IMR-90 (cell line): ENCODE measurements at regions not wholly inside any gene's neighbourhood (a gene's known extent, or its start where the extent isn't known, plus 50 kb on each side); places are given as distances from the start of the nearest gene placed in this dataset.
A peak's percentile ranks its signal among the peaks of the same experiment; 100 is the strongest.
"Not testable (repeated sequence)": the region's sequence is repeated elsewhere in the genome, so short reads cannot be mapped to it uniquely, and the experiment has no call there.

ENCODE experiments used
- ATAC-seq: fragments of 200-7000 bp; cut with Tn5 transposase; 2 replicates; pipeline ENCODE4 v1.9.1; 2020; ENCODE audit warnings: low read depth, mild to moderate bottlenecking, moderate library complexity
- BruUV-seq: library from RNA; stranded (reverse); fragments of 400-500 nt; replicated peaks from 2 replicates; lab custom pipeline; 2021; lab: Mats Ljungman, UMichigan
- CTCF ChIA-PET: fragments of 300-600 bp; formaldehyde crosslinking; extraction: SDS; loops from one replicate; lab custom pipeline; 2021; ENCODE audit warnings: antibody characterized with exemption; lab: Yijun Ruan, JAX
- POLR2A ChIA-PET: fragments of 300-600 bp; sonication (Branson Sonifier 250); formaldehyde crosslinking; loops from one replicate; lab custom pipeline; 2022; ENCODE audit warnings: antibody characterized with exemption; ENCODE audit not compliant: unreplicated experiment; lab: Charles Lee
- DNase-seq: peaks from one replicate; pipeline ENCODE4 v3.0.0; 2013
- H2AFZ ChIP-seq: replicated peaks from 2 replicates; pipeline ENCODE3; 2013; ENCODE audit warnings: low read length, mild to moderate bottlenecking; ENCODE audit not compliant: poor library complexity
- H2AK5ac ChIP-seq: 2 replicates; pipeline ENCODE4 v1.6.1; 2013; ENCODE audit warnings: low read depth, low read length, inconsistent platforms
- H2AK9ac ChIP-seq: replicated peaks from 2 replicates; pipeline ENCODE3; 2013; ENCODE audit warnings: mild to moderate bottlenecking, low read depth, low read length, moderate library complexity; ENCODE audit not compliant: poor library complexity
- H2BK120ac ChIP-seq: 2 replicates; pipeline ENCODE4 v1.6.1; 2013; ENCODE audit warnings: low read depth, low read length, inconsistent platforms
- H2BK15ac ChIP-seq: 3 replicates; pipeline ENCODE4 v1.6.1; 2013; ENCODE audit warnings: low read depth, low read length, inconsistent platforms
- H2BK20ac ChIP-seq: 2 replicates; pipeline ENCODE4 v1.6.1; 2013; ENCODE audit warnings: low read depth, mild to moderate bottlenecking, inconsistent platforms, low read length, moderate library complexity
- H2BK5ac ChIP-seq: 2 replicates; pipeline ENCODE4 v1.6.1; 2013; ENCODE audit warnings: mild to moderate bottlenecking, low read depth, low read length, inconsistent platforms; ENCODE audit not compliant: poor library complexity, severe bottlenecking
- H3K14ac ChIP-seq: replicated peaks from 2 replicates; pipeline ENCODE4 v1.6.1; 2013; ENCODE audit warnings: low read depth, low read length, inconsistent platforms
- H3K18ac ChIP-seq: 2 replicates; pipeline ENCODE4 v1.6.1; 2013; ENCODE audit warnings: low read depth, low read length, control low read depth
- H3K23ac ChIP-seq: 2 replicates; pipeline ENCODE4 v1.6.1; 2013; ENCODE audit warnings: low read depth, low read length, inconsistent platforms
- H3K27ac ChIP-seq: 2 replicates; pipeline ENCODE4 v1.5.1; 2013; ENCODE audit warnings: mild to moderate bottlenecking, control low read depth, low read length; ENCODE audit not compliant: insufficient read depth
- H3K27me3 ChIP-seq: 2 replicates; pipeline ENCODE4 v1.6.1; 2013; ENCODE audit warnings: low read length; ENCODE audit not compliant: control insufficient read depth, insufficient read depth
- H3K36me3 ChIP-seq: 2 replicates; pipeline ENCODE4 v1.6.1; 2013; ENCODE audit warnings: low read length, mixed read lengths; ENCODE audit not compliant: control insufficient read depth, insufficient read depth
- H3K4ac ChIP-seq: 2 replicates; pipeline ENCODE4 v1.6.1; 2013; ENCODE audit warnings: low read depth, low read length, inconsistent platforms
- H3K4me1 ChIP-seq: 2 replicates; pipeline ENCODE4 v1.6.1; 2013; ENCODE audit warnings: low read length, mixed read lengths; ENCODE audit not compliant: control insufficient read depth, insufficient read depth
- H3K4me2 ChIP-seq: 2 replicates; pipeline ENCODE4 v1.6.1; 2013; ENCODE audit warnings: low read depth, mild to moderate bottlenecking, control low read depth, low read length, moderate library complexity
- H3K4me3 ChIP-seq: 2 replicates; pipeline ENCODE4 v1.5.1; 2013; ENCODE audit warnings: low read depth, mild to moderate bottlenecking, control low read depth, low read length, moderate library complexity; ENCODE audit not compliant: insufficient read depth
- H3K56ac ChIP-seq: 2 replicates; pipeline ENCODE4 v1.6.1; 2013; ENCODE audit warnings: low read length, inconsistent platforms; ENCODE audit not compliant: insufficient read depth; ENCODE audit errors: extremely low read depth
- H3K79me1 ChIP-seq, 2 experiments: 2 replicates each; pipeline ENCODE4 v1.6.1; 2013; ENCODE audit warnings: low read length in 2 of 2, inconsistent platforms in 1 of 2, low read depth in 1 of 2
- H3K9ac ChIP-seq: 2 replicates; pipeline ENCODE4 v1.6.1; 2013; ENCODE audit warnings: low read depth, low read length, control low read depth
- H3K9me1 ChIP-seq: 2 replicates; pipeline ENCODE4 v1.6.1; 2013; ENCODE audit warnings: low read length, inconsistent platforms; ENCODE audit not compliant: insufficient read depth
- H3K9me3 ChIP-seq: 2 replicates; pipeline ENCODE4 v1.6.1; 2013; ENCODE audit warnings: low read length; ENCODE audit not compliant: control insufficient read depth, insufficient read depth
- H4K20me1 ChIP-seq: 2 replicates; pipeline ENCODE4 v1.6.1; 2013; ENCODE audit warnings: low read length, inconsistent platforms; ENCODE audit not compliant: insufficient read depth
- H4K5ac ChIP-seq: 2 replicates; pipeline ENCODE4 v1.6.1; 2013; ENCODE audit warnings: mild to moderate bottlenecking, low read depth, low read length, control low read depth
- H4K8ac ChIP-seq, 2 experiments: 2 replicates each; pipeline ENCODE4 v1.6.1; 2013; ENCODE audit warnings: low read depth in 2 of 2, low read length in 2 of 2, control low read depth in 1 of 2, inconsistent platforms in 1 of 2
- H4K91ac ChIP-seq: 2 replicates; pipeline ENCODE4 v1.6.1; 2013; ENCODE audit warnings: low read depth, low read length, inconsistent platforms; ENCODE audit not compliant: insufficient read depth
- CHD1 ChIP-seq: IDR thresholded peaks from 2 replicates; pipeline ENCODE4 v1.6.1; 2012; ENCODE audit warnings: low read depth, low read length, improper control_type of control experiment
- FOS ChIP-seq: fragments of 150-350 bp; IDR thresholded peaks from 2 replicates; pipeline ENCODE4 v1.6.1; 2016; ENCODE audit warnings: low read depth, low read length
- MAFK ChIP-seq: IDR thresholded peaks from 2 replicates; pipeline ENCODE4 v1.6.1; 2012; ENCODE audit warnings: low read depth, low read length, improper control_type of control experiment
- MAZ ChIP-seq: IDR thresholded peaks from 2 replicates; pipeline ENCODE4 v1.6.1; 2012; ENCODE audit warnings: low read depth, mild to moderate bottlenecking, low read length, improper control_type of control experiment, moderate library complexity, borderline replicate concordance
- NFE2L2 ChIP-seq: fragments of 150-350 bp; IDR thresholded peaks from 2 replicates; pipeline ENCODE4 v1.6.1; 2016; ENCODE audit warnings: low read depth, mild to moderate bottlenecking, low read length
- POLR2A ChIP-seq: IDR thresholded peaks from 2 replicates; pipeline ENCODE4 v1.6.1; 2012; ENCODE audit warnings: mild to moderate bottlenecking, low read depth, low read length
- RFX5 ChIP-seq: IDR thresholded peaks from 2 replicates; pipeline ENCODE4 v1.8.0; 2012; ENCODE audit warnings: low read depth, mild to moderate bottlenecking, low read length, moderate library complexity
- WGBS, 2 experiments: methylation state at CpG; one replicate each; pipeline versions ENCODE4 v1.1.5 to v1.1.7; 2013; ENCODE audit warnings: missing lambda C conversion rate in 2 of 2; ENCODE audit not compliant: insufficient read length in 1 of 2; ENCODE audit errors: extremely low coverage in 2 of 2; 5-methylcytosine and 5-hydroxymethylcytosine counted together
- dilution Hi-C: fragments of 300-500 bp; cut with HindIII; formaldehyde crosslinking; loops from one replicate; pipeline ENCODE4 v1.14.3; 2018; ENCODE audit warnings: low sequenced_read_pairs; ENCODE audit not compliant: unreplicated experiment
- in situ Hi-C: fragments of 300-500 bp; cut with MboI; formaldehyde crosslinking; loops from 3 replicates; pipeline ENCODE4 v1.14.3; 2019; ENCODE audit warnings: low sequenced_read_pairs, inconsistent platforms, mixed read lengths
- intact Hi-C: fragments of 100-400 bp; cut with micrococcal nuclease; formaldehyde crosslinking; loops from 2 replicates; pipeline ENCODE4 v1.10.0; 2022

GRCh38 chr20:10119336-10119735, 84.5 kb downstream of the ANKEF1 start:
- Histone ChIP-seq H3K36me3 (no peaks in the 10 kb centered on the region), H3K4me3 (no peak overlapping the region), H2AFZ (no peak overlapping the region), H3K9me1 (0 out of 2 replicates have a peak, but pooled peaks cover 3% of the 10 kb centered on the region), H3K4me1 (peaks cover 3% of the 10 kb centered on the region; the same call in 1 of the 2 replicates), H3K18ac (peak overlapping the region; percentile 45; the same call in 1 of the 2 replicates), H3K9ac (no peak overlapping the region), H3K27me3 (no peaks in the 10 kb centered on the region), H3K23ac (no peak overlapping the region), H4K20me1 (no peaks in the 10 kb centered on the region), H2BK5ac (peak overlapping the region; percentile 4), H4K5ac (peak overlapping the region; percentile 64), H2BK20ac (no peak overlapping the region), H3K56ac (no peak overlapping the region), H3K14ac (no peak overlapping the region), H3K4ac (peak overlapping the region; percentile 1; the same call in 1 of the 2 replicates), H3K27ac (no peak overlapping the region), H2AK5ac (no peak overlapping the region), H2BK120ac (peak overlapping the region; percentile 13; the same call in 1 of the 2 replicates), H4K91ac (no peak overlapping the region), H2AK9ac (no peak overlapping the region), H3K79me1 (no peaks in the 10 kb centered on the region), H3K4me2 (no peak overlapping the region), H4K8ac (peak overlapping the region in 1 of 2 experiments; percentile 3; a peak in 1 of 4 replicates), H2BK15ac (no peak overlapping the region), H3K9me3 (no peaks in the 10 kb centered on the region)
- intact Hi-C loops, result no loop called here
- TF ChIP-seq CHD1, result no peak
- TF ChIP-seq NFE2L2, result no peak
- no peak for TF ChIP-seq POLR2A
- no peak for TF ChIP-seq MAFK
- no peak for TF ChIP-seq MAZ
- TF ChIP-seq FOS, result no peak
- TF ChIP-seq RFX5, result no peak
- in situ Hi-C loops, result no loop called here
- ATAC-seq, result no peak
- no peak for DNase-seq
- 63% methylated on average over 3 of the region's 3 CpGs; no CpG with 5 or more reads in 1 of the 2 experiments for WGBS, 2 experiments
- dilution Hi-C loops, result no loop called here
- POLR2A ChIA-PET, result no interaction called here
- BruUV-seq, result no TSS peak
- CTCF ChIA-PET, result interaction anchor here (0.6 kb wide), 1 partner anchor 1738 kb away, joined by 3 read pairs; no protein-coding TSS in a partner anchor

DNA sequence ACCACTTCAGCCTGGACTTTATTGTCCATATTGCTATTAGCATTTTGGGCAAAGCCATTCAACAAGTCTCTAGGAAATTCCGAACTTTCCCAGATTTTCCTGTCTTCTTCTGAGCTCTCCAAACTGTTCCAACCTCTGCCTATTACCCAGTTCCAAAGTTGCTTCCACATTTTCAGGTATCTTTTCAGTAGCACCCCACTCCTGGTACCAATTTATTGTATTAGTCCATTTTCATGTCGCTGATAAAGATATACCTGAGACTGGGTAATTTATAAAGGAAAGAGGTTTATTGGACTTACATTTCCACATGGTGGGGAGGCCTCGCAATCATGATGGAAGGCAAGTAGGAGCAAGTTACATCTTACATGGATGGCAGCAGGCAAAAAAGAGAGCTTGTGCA, 90.1 kb downstream of the ANKEF1 start:
- H2BK15ac ChIP-seq, H3K9me3 ChIP-seq, H3K23ac ChIP-seq, H3K4ac ChIP-seq, H3K9ac ChIP-seq, H3K9me1 ChIP-seq, H2AFZ ChIP-seq, in situ Hi-C loops, H2BK5ac ChIP-seq, H2BK120ac ChIP-seq, H3K27me3 ChIP-seq, H4K20me1 ChIP-seq, CTCF ChIA-PET, H4K91ac ChIP-seq, H3K4me3 ChIP-seq, H3K27ac ChIP-seq, BruUV-seq, H4K8ac ChIP-seq, H3K79me1 ChIP-seq, dilution Hi-C loops, H4K5ac ChIP-seq, POLR2A ChIA-PET, H2AK5ac ChIP-seq, H2BK20ac ChIP-seq, H3K14ac ChIP-seq, H3K18ac ChIP-seq, H3K56ac ChIP-seq, H3K4me1 ChIP-seq, H3K4me2 ChIP-seq, H2AK9ac ChIP-seq, intact Hi-C loops, DNase-seq, H3K36me3 ChIP-seq, ATAC-seq: not testable (repeated sequence)
- no CpG with 5 or more reads among the region's 3 CpGs for WGBS, 2 experiments
